CD4-positive, alpha-beta T cell (primary cell): ENCODE measurements at regions not wholly inside any gene's neighbourhood (a gene's known extent, or its start where the extent isn't known, plus 50 kb on each side); places are given as distances from the start of the nearest gene placed in this dataset.

Experiments used
- ATAC-seq: fragments of 200-7000 bp; cut with Tn5 transposase; one replicate; pipeline ENCODE4 v1.10.0; 2022; ENCODE audit warnings: mild to moderate bottlenecking; ENCODE audit not compliant: poor library complexity
- CTCF ChIA-PET: fragments of 350-600 bp; sonication (Branson Sonifier 250); formaldehyde crosslinking; loops from one replicate; lab custom pipeline; 2021; ENCODE audit warnings: antibody characterized with exemption, inconsistent platforms; lab: Charles Lee
- POLR2A ChIA-PET: fragments of 350-600 bp; sonication (Branson Sonifier 250); formaldehyde crosslinking; loops from one replicate; lab custom pipeline; 2021; ENCODE audit warnings: antibody characterized with exemption, inconsistent platforms; lab: Charles Lee
- DNase-seq, 14 experiments: peaks; one replicate each; pipeline ENCODE4 v3.0.0-alpha.2; 2013 to 2020; ENCODE audit warnings: mixed read lengths in 2 of 14
- H3K27ac ChIP-seq, 2 donors: one replicate each; pipeline versions ENCODE4 v1.5.1 to v1.7.0; 2013; ENCODE audit warnings: low read length in 2 of 2, low read depth in 1 of 2, mild to moderate bottlenecking in 1 of 2
- H3K27me3 ChIP-seq, 2 experiments: 1 replicate in 1 of 2; 2 replicates in 1 of 2; pipeline versions ENCODE4 v1.6.1 to v1.7.0; 2013; ENCODE audit warnings: low read length in 2 of 2, control low read depth in 1 of 2, mild to moderate bottlenecking in 1 of 2, moderate library complexity in 1 of 2; ENCODE audit not compliant: insufficient read depth in 2 of 2, control insufficient read depth in 1 of 2
- H3K36me3 ChIP-seq: one replicate; pipeline ENCODE4 v1.6.1; 2013; ENCODE audit warnings: low read length, control low read depth; ENCODE audit not compliant: insufficient read depth
- H3K4me1 ChIP-seq: one replicate; pipeline ENCODE4 v1.6.1; 2013; ENCODE audit warnings: low read length, control low read depth; ENCODE audit not compliant: insufficient read depth
- H3K4me3 ChIP-seq: one replicate; pipeline ENCODE4 v1.5.1; 2013; ENCODE audit warnings: mild to moderate bottlenecking, low read length, moderate library complexity
- H3K9me3 ChIP-seq, 2 experiments: 1 replicate in 1 of 2; 2 replicates in 1 of 2; pipeline versions ENCODE4 v1.6.1 to v1.7.0; 2013; ENCODE audit warnings: low read length in 2 of 2, mild to moderate bottlenecking in 2 of 2, control low read depth in 1 of 2, moderate library complexity in 1 of 2; ENCODE audit not compliant: control insufficient read depth in 1 of 2, insufficient read depth in 1 of 2
- H3K27ac Mint-ChIP-seq: one replicate; pipeline ENCODE4 v1.8.0; 2020; ENCODE audit warnings: mixed read lengths
- H3K27me3 Mint-ChIP-seq: one replicate; pipeline ENCODE4 v1.8.0; 2021; ENCODE audit warnings: mixed read lengths
- H3K36me3 Mint-ChIP-seq: one replicate; pipeline ENCODE4 v1.8.0; 2021; ENCODE audit warnings: low read depth, mixed read lengths
- H3K4me1 Mint-ChIP-seq: one replicate; pipeline ENCODE4 v1.8.0; 2021; ENCODE audit warnings: low read depth, mixed read lengths
- H3K4me3 Mint-ChIP-seq: one replicate; pipeline ENCODE4 v1.8.0; 2020; ENCODE audit warnings: mild to moderate bottlenecking, mixed read lengths
- H3K9me3 Mint-ChIP-seq: one replicate; pipeline ENCODE4 v1.8.0; 2020; ENCODE audit warnings: mixed read lengths
- intact Hi-C, 2 experiments: fragments of 100-400 bp; cut with DNase I in 1 of 2; cut with micrococcal nuclease in 1 of 2; formaldehyde crosslinking; loops; one replicate each; pipeline versions ENCODE4 v1.15.1 to v1.9.0; 2023 to 2025; cut with DNase I, micrococcal nuclease
- TF ChIP-seq, protein P1 (sequence below): fragments of 200-600 bp; IDR thresholded peaks from one replicate; pipeline ENCODE4 v1.8.0; 2022; ENCODE audit warnings: antibody characterized with exemption, mild to moderate bottlenecking

DNA sequence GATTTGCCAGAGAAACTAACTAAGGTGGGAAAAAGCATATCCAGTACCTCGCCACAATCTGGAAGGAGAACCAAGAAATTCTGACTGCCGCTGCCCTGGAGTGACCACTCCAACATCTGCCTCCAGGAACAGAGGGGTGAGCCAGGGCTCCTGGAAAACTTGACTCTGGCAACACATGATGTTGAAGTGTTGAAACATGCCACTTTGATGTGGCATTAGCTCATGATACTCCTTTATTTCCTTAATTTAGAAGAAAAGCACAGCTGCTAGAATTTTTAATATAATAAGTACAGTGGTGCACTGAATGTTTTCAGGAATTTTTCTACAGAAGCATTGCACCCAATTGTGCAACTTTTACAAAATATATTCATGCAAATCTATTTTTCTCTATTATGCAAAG lies 109.9 kb upstream of the BCL6 start:
- Mint-ChIP-seq H3K36me3 (no peaks in the 10 kb centered on the region), H3K27me3 (no peaks in the 10 kb centered on the region), H3K4me3 (no peak overlapping the region), H3K4me1 (no peaks in the 10 kb centered on the region), H3K27ac (no peak overlapping the region), H3K9me3 (peaks cover 5% of the 10 kb centered on the region)
- POLR2A ChIA-PET = no interaction called here
- Histone ChIP-seq H3K4me1 (no peaks in the 10 kb centered on the region), H3K27me3 (no peaks in the 10 kb centered on the region), H3K27ac (no peak overlapping the region), H3K36me3 (no peaks in the 10 kb centered on the region), H3K4me3 (no peak overlapping the region), H3K9me3 (no peaks in the 10 kb centered on the region)
- TF ChIP-seq, protein P1, sequence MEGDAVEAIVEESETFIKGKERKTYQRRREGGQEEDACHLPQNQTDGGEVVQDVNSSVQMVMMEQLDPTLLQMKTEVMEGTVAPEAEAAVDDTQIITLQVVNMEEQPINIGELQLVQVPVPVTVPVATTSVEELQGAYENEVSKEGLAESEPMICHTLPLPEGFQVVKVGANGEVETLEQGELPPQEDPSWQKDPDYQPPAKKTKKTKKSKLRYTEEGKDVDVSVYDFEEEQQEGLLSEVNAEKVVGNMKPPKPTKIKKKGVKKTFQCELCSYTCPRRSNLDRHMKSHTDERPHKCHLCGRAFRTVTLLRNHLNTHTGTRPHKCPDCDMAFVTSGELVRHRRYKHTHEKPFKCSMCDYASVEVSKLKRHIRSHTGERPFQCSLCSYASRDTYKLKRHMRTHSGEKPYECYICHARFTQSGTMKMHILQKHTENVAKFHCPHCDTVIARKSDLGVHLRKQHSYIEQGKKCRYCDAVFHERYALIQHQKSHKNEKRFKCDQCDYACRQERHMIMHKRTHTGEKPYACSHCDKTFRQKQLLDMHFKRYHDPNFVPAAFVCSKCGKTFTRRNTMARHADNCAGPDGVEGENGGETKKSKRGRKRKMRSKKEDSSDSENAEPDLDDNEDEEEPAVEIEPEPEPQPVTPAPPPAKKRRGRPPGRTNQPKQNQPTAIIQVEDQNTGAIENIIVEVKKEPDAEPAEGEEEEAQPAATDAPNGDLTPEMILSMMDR = no peak
- ATAC-seq (no peak), DNase-seq (no peak)
- CTCF ChIA-PET = no interaction called here
- intact Hi-C loops = no loop called here

DNA sequence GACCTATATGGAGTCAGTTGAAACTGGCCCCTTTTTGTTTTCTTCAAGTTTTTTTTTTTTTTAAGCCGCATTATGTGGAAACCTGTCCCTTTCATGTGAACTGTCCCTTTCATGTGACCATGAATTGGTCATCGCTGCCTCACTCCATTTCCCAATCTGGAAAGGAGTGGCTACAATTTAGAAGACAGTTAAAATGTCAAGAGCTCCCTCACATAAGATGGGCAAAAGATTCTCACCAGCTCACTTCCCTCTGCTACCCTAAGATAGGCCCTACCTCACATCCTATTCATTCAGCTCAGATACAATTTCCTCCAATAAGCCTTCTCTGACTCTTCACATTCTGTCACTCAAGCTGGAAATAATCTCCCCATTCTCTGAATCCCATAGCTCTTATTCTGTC lies 111.3 kb upstream of the BCL6 start:
- ATAC-seq = no peak
- H3K4me1 ChIP-seq = no peaks in the 10 kb centered on the region
- H3K36me3 ChIP-seq = no peaks in the 10 kb centered on the region
- POLR2A ChIA-PET = interaction anchor here (1.0 kb wide), 1 partner anchor 16 kb away, joined by 3 read pairs; no protein-coding TSS in a partner anchor
- H3K9me3 ChIP-seq = no peaks in the 10 kb centered on the region
- Mint-ChIP-seq H3K36me3 (no peaks in the 10 kb centered on the region), H3K4me1 (no peaks in the 10 kb centered on the region), H3K27ac (no peak overlapping the region), H3K27me3 (no peaks in the 10 kb centered on the region), H3K9me3 (peaks cover 5% of the 10 kb centered on the region), H3K4me3 (no peak overlapping the region)
- no peaks in the 10 kb centered on the region for H3K27me3 ChIP-seq
- DNase-seq = peak in 2 of 14 experiments; percentile 10 to 20
- H3K4me3 ChIP-seq = no peak overlapping the region
- intact Hi-C loops = no loop called here
- TF ChIP-seq, protein P1 = no peak
- no peak overlapping the region for H3K27ac ChIP-seq
- CTCF ChIA-PET = interaction anchor here (1.8 kb wide), 1 partner anchor 13 kb away, joined by 6 read pairs; no protein-coding TSS in a partner anchor

DNA sequence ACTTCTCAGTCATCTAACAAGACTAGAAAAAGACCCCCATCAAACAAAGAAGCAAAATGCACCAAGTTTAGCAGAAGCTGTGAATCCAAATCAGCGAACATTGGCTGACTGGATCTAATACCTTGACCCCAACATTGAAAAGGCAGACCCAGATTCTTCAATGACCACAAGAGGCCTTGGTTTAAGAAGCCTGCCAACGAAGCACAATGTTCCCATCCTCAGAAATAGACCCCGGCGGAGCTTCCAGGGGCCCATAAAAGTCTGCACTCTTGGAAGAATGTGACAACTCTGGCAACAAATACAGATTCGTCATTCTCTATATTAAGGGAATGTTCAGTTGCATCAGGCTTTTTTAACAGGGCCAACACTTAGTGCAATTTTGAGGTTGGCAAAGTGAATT lies 112.8 kb upstream of the BCL6 start:
- Mint-ChIP-seq H3K4me3 (no peak overlapping the region), H3K36me3 (no peaks in the 10 kb centered on the region), H3K27ac (no peak overlapping the region), H3K4me1 (no peaks in the 10 kb centered on the region), H3K27me3 (no peaks in the 10 kb centered on the region), H3K9me3 (peaks cover 2% of the 10 kb centered on the region)
- ChIA-PET POLR2A (no interaction called here), CTCF (interaction anchor here (1.8 kb wide), 1 partner anchor 12 kb away, joined by 6 read pairs; no protein-coding TSS in a partner anchor)
- H3K4me1 ChIP-seq = no peaks in the 10 kb centered on the region
- ATAC-seq (no peak), DNase-seq (no peak)
- intact Hi-C loops = no loop called here
- TF ChIP-seq, protein P1 = no peak
- H3K36me3 ChIP-seq = no peaks in the 10 kb centered on the region
- H3K27me3 ChIP-seq = no peaks in the 10 kb centered on the region
- no peaks in the 10 kb centered on the region for H3K9me3 ChIP-seq
- H3K27ac ChIP-seq = no peak overlapping the region
- no peak overlapping the region for H3K4me3 ChIP-seq
